HEK293 (cell line): ENCODE measurements at regions not wholly inside any gene's neighbourhood (a gene's known extent, or its start where the extent isn't known, plus 50 kb on each side); places are given as distances from the start of the nearest gene placed in this dataset.

Source experiments
- CTCF ChIA-PET: fragments of 350-600 bp; formaldehyde crosslinking; extraction: SDS; loops from one replicate; lab custom pipeline; 2021; ENCODE audit warnings: antibody characterized with exemption; lab: Yijun Ruan, JAX
- POLR2A ChIA-PET: fragments of 300-600 bp; formaldehyde crosslinking; extraction: SDS; loops from one replicate; lab custom pipeline; 2020; ENCODE audit warnings: antibody characterized with exemption, inconsistent platforms; lab: Yijun Ruan, JAX
- H3K27ac ChIP-seq: fragments of 200-500 bp; sonication (Bioruptor generic); 2 replicates; pipeline ENCODE4 v1.5.1; 2014; ENCODE audit warnings: low read depth, low read length, control low read depth, inconsistent platforms; ENCODE audit errors: extremely low read depth
- H3K36me3 ChIP-seq, 2 experiments: fragments of 200-500 bp in 1 of 2; sonication (Bioruptor generic) in 1 of 2; 1 replicate in 1 of 2; 2 replicates in 1 of 2; pipeline ENCODE4 v1.5.1; 2014 to 2017; ENCODE audit warnings: inconsistent platforms in 2 of 2, low read length in 2 of 2; ENCODE audit not compliant: control insufficient read depth in 2 of 2, insufficient read depth in 1 of 2
- H3K4me1 ChIP-seq: fragments of 200-500 bp; sonication (Bioruptor generic); 2 replicates; pipeline ENCODE4 v1.5.1; 2014; ENCODE audit warnings: mild to moderate bottlenecking, low read length, inconsistent platforms; ENCODE audit not compliant: control insufficient read depth, insufficient read depth
- H3K4me3 ChIP-seq: 2 replicates; pipeline ENCODE4 v1.5.1; 2011; ENCODE audit warnings: low read depth, mild to moderate bottlenecking, control low read depth, low read length, moderate library complexity
- H3K9me3 ChIP-seq: fragments of 200-500 bp; sonication (Bioruptor generic); 2 replicates; pipeline ENCODE4 v1.5.1; 2014; ENCODE audit warnings: low read depth, low read length, inconsistent platforms; ENCODE audit not compliant: control insufficient read depth, insufficient read depth
- FEZF1 ChIP-seq: fragments of 450-650 bp; formaldehyde crosslinking; IDR thresholded peaks from 2 replicates; pipeline ENCODE4 v1.5.1; 2016; ENCODE audit warnings: missing biosample characterization, missing genetic modification characterization
- IKZF3 ChIP-seq: fragments of 450-650 bp; IDR thresholded peaks from 2 replicates; pipeline ENCODE4 v1.5.0; 2018; ENCODE audit warnings: missing biosample characterization, mild to moderate bottlenecking, missing genetic modification characterization, moderate library complexity
- MYNN ChIP-seq: fragments of 450-650 bp; formaldehyde crosslinking; IDR thresholded peaks from 2 replicates; pipeline ENCODE4 v1.5.1; 2016; ENCODE audit warnings: missing biosample characterization, missing genetic modification characterization, borderline replicate concordance
- TCF7L2 ChIP-seq: IDR thresholded peaks from 2 replicates; pipeline ENCODE4 v1.6.1; 2011; ENCODE audit warnings: low read depth, mild to moderate bottlenecking, inconsistent platforms, low read length, moderate library complexity, borderline replicate concordance
- YY2 ChIP-seq: fragments of 450-650 bp; formaldehyde crosslinking; IDR thresholded peaks from 2 replicates; pipeline ENCODE4 v1.5.1; 2016; ENCODE audit warnings: missing biosample characterization, missing genetic modification characterization
- ZNF174 ChIP-seq: fragments of 450-650 bp; formaldehyde crosslinking; IDR thresholded peaks from 2 replicates; pipeline ENCODE4 v1.5.0; 2017; ENCODE audit warnings: missing biosample characterization, mild to moderate bottlenecking, missing genetic modification characterization
- ZNF19 ChIP-seq: fragments of 450-650 bp; formaldehyde crosslinking; IDR thresholded peaks from 2 replicates; pipeline ENCODE4; 2016; ENCODE audit warnings: missing biosample characterization, missing genetic modification characterization, low read depth
- ZNF248 ChIP-seq: fragments of 450-650 bp; formaldehyde crosslinking; IDR thresholded peaks from 2 replicates; pipeline ENCODE4 v1.5.1; 2017; ENCODE audit warnings: missing biosample characterization, missing genetic modification characterization
- ZNF350 ChIP-seq: fragments of 450-650 bp; formaldehyde crosslinking; IDR thresholded peaks from 2 replicates; pipeline ENCODE4 v1.5.0; 2017; ENCODE audit warnings: missing biosample characterization, mild to moderate bottlenecking, missing genetic modification characterization
- ZNF37A ChIP-seq: fragments of 450-650 bp; IDR thresholded peaks from 2 replicates; pipeline ENCODE4 v1.5.1; 2018; ENCODE audit warnings: missing biosample characterization, missing genetic modification characterization
- ZNF398 ChIP-seq: fragments of 450-650 bp; formaldehyde crosslinking; IDR thresholded peaks from 2 replicates; pipeline ENCODE4 v1.5.1; 2017; ENCODE audit warnings: missing biosample characterization, missing genetic modification characterization
- ZNF433 ChIP-seq: fragments of 450-650 bp; formaldehyde crosslinking; IDR thresholded peaks from 2 replicates; pipeline ENCODE4 v1.5.1; 2016; ENCODE audit warnings: missing biosample characterization, missing genetic modification characterization, low read depth
- ZNF560 ChIP-seq: fragments of 450-650 bp; formaldehyde crosslinking; IDR thresholded peaks from 2 replicates; pipeline ENCODE4 v1.5.1; 2017; ENCODE audit warnings: missing biosample characterization, missing genetic modification characterization, borderline replicate concordance
- ZNF623 ChIP-seq: fragments of 450-650 bp; formaldehyde crosslinking; IDR thresholded peaks from 2 replicates; pipeline ENCODE4 v1.5.1; 2016; ENCODE audit warnings: missing biosample characterization, missing genetic modification characterization
- ZNF660 ChIP-seq: fragments of 450-650 bp; IDR thresholded peaks from 2 replicates; pipeline ENCODE4 v1.5.1; 2018; ENCODE audit warnings: missing biosample characterization, mild to moderate bottlenecking, missing genetic modification characterization
- ZNF670 ChIP-seq: fragments of 450-650 bp; formaldehyde crosslinking; IDR thresholded peaks from 2 replicates; pipeline ENCODE4 v1.5.1; 2016; ENCODE audit warnings: missing biosample characterization, missing genetic modification characterization, low read depth
- ZNF701 ChIP-seq: fragments of 450-650 bp; formaldehyde crosslinking; IDR thresholded peaks from 2 replicates; pipeline ENCODE4 v1.5.1; 2016; ENCODE audit warnings: missing biosample characterization, missing genetic modification characterization
- ZNF707 ChIP-seq: fragments of 450-650 bp; formaldehyde crosslinking; IDR thresholded peaks from 2 replicates; pipeline ENCODE4 v1.5.1; 2016; ENCODE audit warnings: missing biosample characterization, missing genetic modification characterization
- ZNF747 ChIP-seq: fragments of 450-650 bp; formaldehyde crosslinking; IDR thresholded peaks from 2 replicates; pipeline ENCODE4 v1.5.1; 2016; ENCODE audit warnings: missing biosample characterization, missing genetic modification characterization
- TF ChIP-seq, protein P1 (sequence below): fragments of 450-650 bp; formaldehyde crosslinking; IDR thresholded peaks from 2 replicates; pipeline ENCODE4 v1.5.1; 2016; ENCODE audit warnings: missing biosample characterization, missing genetic modification characterization, low read depth
- TF ChIP-seq, protein P2 (sequence below): fragments of 450-650 bp; formaldehyde crosslinking; IDR thresholded peaks from 2 replicates; pipeline ENCODE4 v1.5.1; 2016; ENCODE audit warnings: missing biosample characterization, missing genetic modification characterization
- TF ChIP-seq, protein P3 (sequence below): fragments of 450-650 bp; formaldehyde crosslinking; IDR thresholded peaks from 2 replicates; pipeline ENCODE4 v1.5.1; 2016; ENCODE audit warnings: missing biosample characterization, missing genetic modification characterization

GRCh38 chr13:84607261-84608013, 725.2 kb upstream of the SLITRK1 start:
- Histone ChIP-seq H3K9me3 (no peaks in the 10 kb centered on the region), H3K27ac (no peak overlapping the region), H3K4me1 (no peaks in the 10 kb centered on the region)
- POLR2A ChIA-PET: no interaction called here
- CTCF ChIA-PET: no interaction called here
- TF ChIP-seq IKZF3 (tag by site-specific recombination): no peak
- TF ChIP-seq ZNF747 (tag by site-specific recombination): no peak
- TF ChIP-seq, protein P1, sequence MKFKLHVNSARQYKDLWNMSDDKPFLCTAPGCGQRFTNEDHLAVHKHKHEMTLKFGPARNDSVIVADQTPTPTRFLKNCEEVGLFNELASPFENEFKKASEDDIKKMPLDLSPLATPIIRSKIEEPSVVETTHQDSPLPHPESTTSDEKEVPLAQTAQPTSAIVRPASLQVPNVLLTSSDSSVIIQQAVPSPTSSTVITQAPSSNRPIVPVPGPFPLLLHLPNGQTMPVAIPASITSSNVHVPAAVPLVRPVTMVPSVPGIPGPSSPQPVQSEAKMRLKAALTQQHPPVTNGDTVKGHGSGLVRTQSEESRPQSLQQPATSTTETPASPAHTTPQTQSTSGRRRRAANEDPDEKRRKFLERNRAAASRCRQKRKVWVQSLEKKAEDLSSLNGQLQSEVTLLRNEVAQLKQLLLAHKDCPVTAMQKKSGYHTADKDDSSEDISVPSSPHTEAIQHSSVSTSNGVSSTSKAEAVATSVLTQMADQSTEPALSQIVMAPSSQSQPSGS (tag by site-specific recombination): no peak
- no peak for TF ChIP-seq ZNF19 (tag by site-specific recombination)
- no peak for TF ChIP-seq ZNF623 (tag by site-specific recombination)
- no peak for TF ChIP-seq ZNF707 (tag by site-specific recombination)
- TF ChIP-seq, all 188 proteins: peak for 0
- Histone ChIP-seq H3K4me3 (no peak overlapping the region), H3K36me3 (no peaks in the 10 kb centered on the region)

DNA sequence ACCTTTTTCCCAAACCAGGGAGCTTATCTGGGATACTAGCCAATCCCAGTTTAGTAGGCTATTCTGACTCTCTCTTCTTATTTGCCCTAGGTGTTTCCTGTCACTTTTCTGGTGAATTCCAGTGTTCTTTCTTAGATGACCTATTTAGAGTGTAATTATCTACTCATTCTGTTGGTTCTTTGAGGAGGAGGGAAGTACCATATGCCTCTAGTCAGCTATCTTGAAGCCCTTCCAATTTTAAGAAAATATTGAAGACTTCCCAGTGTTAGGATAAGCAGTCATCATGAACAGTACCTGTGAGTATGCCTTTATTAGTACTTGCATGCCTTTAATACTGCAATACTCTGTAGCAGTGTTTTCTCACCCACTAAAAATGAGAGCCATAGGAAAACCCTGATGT, 724.3 kb upstream of the SLITRK1 start:
- H3K9me3 ChIP-seq: no peaks in the 10 kb centered on the region
- no peak for TF ChIP-seq MYNN (tag by site-specific recombination)
- ChIA-PET CTCF (interaction anchor here (1.0 kb wide), 1 partner anchor 21 kb away, joined by 4 read pairs; no protein-coding TSS in a partner anchor), POLR2A (no interaction called here)
- no peaks in the 10 kb centered on the region for H3K4me1 ChIP-seq
- H3K27ac ChIP-seq: no peak overlapping the region
- no peaks in the 10 kb centered on the region for H3K36me3 ChIP-seq
- H3K4me3 ChIP-seq: no peak overlapping the region

GRCh38 chr13:84605927-84606326, 723.7 kb upstream of the SLITRK1 start:
- POLR2A ChIA-PET: no interaction called here
- no peak for TF ChIP-seq ZNF433 (tag by site-specific recombination)
- no peak for TF ChIP-seq ZNF398
- TF ChIP-seq FEZF1 (tag by site-specific recombination): no peak
- no peak for TF ChIP-seq ZNF248 (tag by site-specific recombination)
- TF ChIP-seq ZNF701 (tag by site-specific recombination): no peak
- TF ChIP-seq YY2: no peak
- TF ChIP-seq, all 188 proteins: peak for 0
- Histone ChIP-seq H3K4me3 (no peak overlapping the region), H3K27ac (no peak overlapping the region), H3K36me3 (no peaks in the 10 kb centered on the region), H3K9me3 (no peaks in the 10 kb centered on the region), H3K4me1 (no peaks in the 10 kb centered on the region)
- CTCF ChIA-PET: interaction anchor here (1.0 kb wide), 1 partner anchor 22 kb away, joined by 4 read pairs; no protein-coding TSS in a partner anchor

GRCh38 chr13:84591444-84591843, 709.2 kb upstream of the SLITRK1 start:
- H3K9me3 ChIP-seq: no peaks in the 10 kb centered on the region
- H3K36me3 ChIP-seq: no peaks in the 10 kb centered on the region
- CTCF ChIA-PET: no interaction called here
- no peak overlapping the region for H3K4me3 ChIP-seq
- no peaks in the 10 kb centered on the region for H3K4me1 ChIP-seq
- H3K27ac ChIP-seq: no peak overlapping the region
- POLR2A ChIA-PET: no interaction called here
- TF ChIP-seq ZNF560 (tag by site-specific recombination) (no peak), ZNF747 (tag by site-specific recombination) (no peak), ZNF660 (tag by site-specific recombination) (no peak), TCF7L2 (no peak), ZNF350 (tag by site-specific recombination) (no peak), ZNF37A (tag by site-specific recombination) (no peak), ZNF670 (tag by site-specific recombination) (no peak), ZNF174 (tag by site-specific recombination) (no peak)
- TF ChIP-seq, protein P2, sequence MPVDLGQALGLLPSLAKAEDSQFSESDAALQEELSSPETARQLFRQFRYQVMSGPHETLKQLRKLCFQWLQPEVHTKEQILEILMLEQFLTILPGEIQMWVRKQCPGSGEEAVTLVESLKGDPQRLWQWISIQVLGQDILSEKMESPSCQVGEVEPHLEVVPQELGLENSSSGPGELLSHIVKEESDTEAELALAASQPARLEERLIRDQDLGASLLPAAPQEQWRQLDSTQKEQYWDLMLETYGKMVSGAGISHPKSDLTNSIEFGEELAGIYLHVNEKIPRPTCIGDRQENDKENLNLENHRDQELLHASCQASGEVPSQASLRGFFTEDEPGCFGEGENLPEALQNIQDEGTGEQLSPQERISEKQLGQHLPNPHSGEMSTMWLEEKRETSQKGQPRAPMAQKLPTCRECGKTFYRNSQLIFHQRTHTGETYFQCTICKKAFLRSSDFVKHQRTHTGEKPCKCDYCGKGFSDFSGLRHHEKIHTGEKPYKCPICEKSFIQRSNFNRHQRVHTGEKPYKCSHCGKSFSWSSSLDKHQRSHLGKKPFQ (tag by site-specific recombination): no peak
- TF ChIP-seq, protein P3, sequence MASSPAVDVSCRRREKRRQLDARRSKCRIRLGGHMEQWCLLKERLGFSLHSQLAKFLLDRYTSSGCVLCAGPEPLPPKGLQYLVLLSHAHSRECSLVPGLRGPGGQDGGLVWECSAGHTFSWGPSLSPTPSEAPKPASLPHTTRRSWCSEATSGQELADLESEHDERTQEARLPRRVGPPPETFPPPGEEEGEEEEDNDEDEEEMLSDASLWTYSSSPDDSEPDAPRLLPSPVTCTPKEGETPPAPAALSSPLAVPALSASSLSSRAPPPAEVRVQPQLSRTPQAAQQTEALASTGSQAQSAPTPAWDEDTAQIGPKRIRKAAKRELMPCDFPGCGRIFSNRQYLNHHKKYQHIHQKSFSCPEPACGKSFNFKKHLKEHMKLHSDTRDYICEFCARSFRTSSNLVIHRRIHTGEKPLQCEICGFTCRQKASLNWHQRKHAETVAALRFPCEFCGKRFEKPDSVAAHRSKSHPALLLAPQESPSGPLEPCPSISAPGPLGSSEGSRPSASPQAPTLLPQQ: no peak
